HCT116 (cell line): ENCODE measurements at regions not wholly inside any gene's neighbourhood (a gene's known extent, or its start where the extent isn't known, plus 50 kb on each side); places are given as distances from the start of the nearest gene placed in this dataset.

ENCODE experiments used
- ATAC-seq: fragments of 200-7000 bp; cut with Tn5 transposase; 2 replicates; pipeline ENCODE4 v1.9.1; 2020; ENCODE audit warnings: mild to moderate bottlenecking, moderate library complexity
- BruUV-seq: library from RNA; stranded (reverse); fragments of 400-500 nt; replicated peaks from 2 replicates; lab custom pipeline; 2021; lab: Mats Ljungman, UMichigan
- CTCF ChIA-PET: fragments of 300-600 bp; sonication (Branson Sonifier 250); formaldehyde crosslinking; loops from one replicate; lab custom pipeline; 2021; ENCODE audit warnings: antibody characterized with exemption; lab: Charles Lee
- POLR2A ChIA-PET: fragments of 300-600, 350-600 bp; sonication (Branson Sonifier 250); formaldehyde crosslinking; loops from one replicate; lab custom pipeline; 2021; ENCODE audit warnings: antibody characterized with exemption; lab: Charles Lee
- RAD21 ChIA-PET, 2 experiments: fragments of 300-600 bp; sonication (Branson Sonifier 250); formaldehyde crosslinking; loops; one replicate each; lab custom pipeline; 2023; ENCODE audit warnings: low total read pairs in 2 of 2; ENCODE audit not compliant: uncharacterized antibody in 2 of 2, unreplicated experiment in 2 of 2, low non-redundant PET in 1 of 2; lab: Charles Lee
- DNase-seq: peaks from one replicate; pipeline ENCODE4 v3.0.0-alpha.2; 2010; ENCODE audit warnings: low read depth, low spot score
- H2AFZ ChIP-seq: fragments of 200-600 bp; shearing (Covaris generic), sonication (generic); 2 replicates; pipeline ENCODE4 v1.6.1; 2017; ENCODE audit warnings: low read depth, mixed run types, mixed read lengths, antibody characterized with exemption, low read length; ENCODE audit not compliant: poor library complexity, severe bottlenecking
- H3K27ac ChIP-seq: 2 replicates; pipeline ENCODE4 v1.5.1; 2012; ENCODE audit warnings: low read depth, low read length
- H3K27me3 ChIP-seq: fragments of 200-600 bp; sonication (generic); 2 replicates; pipeline ENCODE4 v1.6.1; 2016; ENCODE audit warnings: mixed run types, low read length, mixed read lengths; ENCODE audit not compliant: insufficient read depth
- H3K36me3 ChIP-seq, 2 experiments: fragments of 200-500 bp in 1 of 2; fragments of 200-600 bp in 1 of 2; sonication (Bioruptor generic) in 1 of 2; sonication (generic) in 1 of 2; 2 replicates each; pipeline versions ENCODE4 v1.5.1 to v1.6.1; 2014 to 2016; ENCODE audit warnings: low read length in 2 of 2, inconsistent platforms in 1 of 2, mixed read lengths in 1 of 2, mixed run types in 1 of 2; ENCODE audit not compliant: insufficient read depth in 2 of 2, control insufficient read depth in 1 of 2
- H3K4me1 ChIP-seq, 2 experiments: fragments of 200-600 bp in 1 of 2; sonication (generic) in 1 of 2; 2 replicates each; pipeline versions ENCODE4 v1.5.1 to v1.6.1; 2012 to 2017; ENCODE audit warnings: low read length in 2 of 2, inconsistent platforms in 1 of 2, mild to moderate bottlenecking in 1 of 2, mixed read lengths in 1 of 2, mixed run types in 1 of 2, moderate library complexity in 1 of 2; ENCODE audit not compliant: insufficient read depth in 2 of 2, control insufficient read depth in 1 of 2
- H3K4me2 ChIP-seq: fragments of 200-600 bp; sonication (generic); 2 replicates; pipeline ENCODE4 v1.6.1; 2017; ENCODE audit warnings: mixed run types, low read length, mixed read lengths
- H3K4me3 ChIP-seq, 2 experiments: fragments of 200-600 bp in 1 of 2; sonication (generic) in 1 of 2; replicated peaks in 1 of 2; 2 replicates each; pipeline ENCODE4 v1.5.1; 2011 to 2016; ENCODE audit warnings: low read length in 2 of 2, control low read depth in 1 of 2, low read depth in 1 of 2, mild to moderate bottlenecking in 1 of 2, mixed read lengths in 1 of 2, mixed run types in 1 of 2
- H3K79me2 ChIP-seq: fragments of 200-600 bp; sonication (generic); 2 replicates; pipeline ENCODE4 v1.6.1; 2017; ENCODE audit warnings: mild to moderate bottlenecking, mixed run types, low read length, moderate library complexity, mixed read lengths; ENCODE audit not compliant: insufficient read depth
- H3K9ac ChIP-seq: fragments of 200-600 bp; sonication (generic); 2 replicates; pipeline ENCODE4 v1.6.1; 2016; ENCODE audit warnings: low read length, mixed read lengths
- H3K9me2 ChIP-seq: fragments of 200-600 bp; sonication (generic), shearing (Covaris generic); 2 replicates; pipeline ENCODE4 v1.6.1; 2017; ENCODE audit warnings: mixed run types, mild to moderate bottlenecking, moderate library complexity; ENCODE audit not compliant: insufficient read depth
- H3K9me3 ChIP-seq, 2 experiments: fragments of 200-500 bp in 1 of 2; fragments of 200-600 bp in 1 of 2; sonication (Bioruptor generic) in 1 of 2; sonication (generic) in 1 of 2; 2 replicates each; pipeline ENCODE4 v1.6.1; 2014 to 2017; ENCODE audit warnings: low read length in 2 of 2, mixed read lengths in 2 of 2, inconsistent platforms in 1 of 2, low read depth in 1 of 2, mild to moderate bottlenecking in 1 of 2, mixed run types in 1 of 2, moderate library complexity in 1 of 2; ENCODE audit not compliant: control insufficient read depth in 1 of 2, insufficient read depth in 1 of 2
- H4K20me1 ChIP-seq: fragments of 200-600 bp; sonication (generic), shearing (Covaris generic); 2 replicates; pipeline ENCODE4 v1.6.1; 2017; ENCODE audit warnings: mixed run types, mild to moderate bottlenecking, moderate library complexity; ENCODE audit not compliant: insufficient read depth
- CBX3 ChIP-seq: IDR thresholded peaks from 2 replicates; pipeline ENCODE4 v1.6.1; 2012; ENCODE audit warnings: low read depth
- EGR1 ChIP-seq: IDR thresholded peaks from 2 replicates; pipeline ENCODE4 v1.6.1; 2012; ENCODE audit warnings: low read depth
- ELF1 ChIP-seq: IDR thresholded peaks from 2 replicates; pipeline ENCODE4 v1.6.1; 2012; ENCODE audit warnings: low read depth, borderline replicate concordance
- EZH2 ChIP-seq: fragments of 200-600 bp; sonication (generic); IDR thresholded peaks from 2 replicates; pipeline ENCODE4 v1.6.1; 2017; ENCODE audit warnings: antibody characterized with exemption, mixed run types
- POLR2AphosphoS5 ChIP-seq: IDR thresholded peaks from 2 replicates; pipeline ENCODE4 v1.6.1; 2011; ENCODE audit warnings: mild to moderate bottlenecking, low read depth, low read length, moderate library complexity
- intact Hi-C: fragments of 100-400 bp; cut with micrococcal nuclease; formaldehyde crosslinking; loops from 2 replicates; pipeline ENCODE4 v1.10.0; 2022
- TF ChIP-seq, protein P1 (sequence below), 3 experiments: fragments of 200-600 bp in 1 of 3; sonication (generic) in 1 of 3; IDR thresholded peaks in 2 of 3; conservative IDR thresholded peaks in 1 of 3; 2 replicates each; pipeline ENCODE4 v1.5.1; 2012 to 2017; ENCODE audit warnings: low read depth in 2 of 3, low read length in 2 of 3, antibody characterized with exemption in 1 of 3, borderline replicate concordance in 1 of 3, control low read depth in 1 of 3, mild to moderate bottlenecking in 1 of 3, mixed read lengths in 1 of 3, mixed run types in 1 of 3, moderate library complexity in 1 of 3; ENCODE audit not compliant: insufficient read depth in 1 of 3
- TF ChIP-seq, protein P2 (sequence below): IDR thresholded peaks from 2 replicates; pipeline ENCODE4 v1.6.1; 2012; ENCODE audit warnings: low read depth
- TF ChIP-seq, protein P3 (sequence below): IDR thresholded peaks from 2 replicates; pipeline ENCODE4 v1.6.1; 2011; ENCODE audit warnings: mild to moderate bottlenecking, low read length, moderate library complexity; ENCODE audit not compliant: insufficient replicate concordance; ENCODE audit errors: extremely low read depth

DNA sequence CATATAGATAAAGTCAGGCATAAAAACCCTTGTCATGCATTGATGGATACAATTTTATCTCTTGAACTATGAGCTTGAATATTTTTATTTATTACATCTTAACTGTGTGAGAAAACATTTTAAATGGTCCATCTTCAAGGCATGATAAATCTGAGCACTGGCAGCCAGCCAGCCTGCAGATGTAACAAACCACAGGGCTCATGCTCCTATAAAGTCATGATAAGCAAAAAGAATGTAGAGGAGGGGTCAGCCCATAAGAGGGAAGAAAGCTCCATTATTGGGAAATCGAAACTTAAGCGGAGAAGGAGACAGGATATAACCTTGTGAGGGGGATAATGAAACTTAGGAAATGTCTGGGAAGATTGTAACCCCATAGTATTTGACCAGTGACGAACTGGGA is 839.0 kb downstream of the LRRIQ3 start:
- ChIA-PET RAD21 (no interaction called here), CTCF (no interaction called here), POLR2A (no interaction called here)
- Histone ChIP-seq H3K79me2 (no peaks in the 10 kb centered on the region), H2AFZ (no peak overlapping the region), H3K9me2 (no peaks in the 10 kb centered on the region), H3K9ac (no peak overlapping the region), H3K4me3 (no peak overlapping the region), H3K36me3 (no peaks in the 10 kb centered on the region), H3K27me3 (no peaks in the 10 kb centered on the region), H3K9me3 (peaks cover 0 to 7% of the 10 kb centered on the region in 2 experiments; a peak in 2 of 4 replicates), H4K20me1 (no peaks in the 10 kb centered on the region), H3K27ac (no peak overlapping the region)
- intact Hi-C loops: no loop called here
- DNase-seq: no peak
- ATAC-seq: no peak
- TF ChIP-seq, protein P1, sequence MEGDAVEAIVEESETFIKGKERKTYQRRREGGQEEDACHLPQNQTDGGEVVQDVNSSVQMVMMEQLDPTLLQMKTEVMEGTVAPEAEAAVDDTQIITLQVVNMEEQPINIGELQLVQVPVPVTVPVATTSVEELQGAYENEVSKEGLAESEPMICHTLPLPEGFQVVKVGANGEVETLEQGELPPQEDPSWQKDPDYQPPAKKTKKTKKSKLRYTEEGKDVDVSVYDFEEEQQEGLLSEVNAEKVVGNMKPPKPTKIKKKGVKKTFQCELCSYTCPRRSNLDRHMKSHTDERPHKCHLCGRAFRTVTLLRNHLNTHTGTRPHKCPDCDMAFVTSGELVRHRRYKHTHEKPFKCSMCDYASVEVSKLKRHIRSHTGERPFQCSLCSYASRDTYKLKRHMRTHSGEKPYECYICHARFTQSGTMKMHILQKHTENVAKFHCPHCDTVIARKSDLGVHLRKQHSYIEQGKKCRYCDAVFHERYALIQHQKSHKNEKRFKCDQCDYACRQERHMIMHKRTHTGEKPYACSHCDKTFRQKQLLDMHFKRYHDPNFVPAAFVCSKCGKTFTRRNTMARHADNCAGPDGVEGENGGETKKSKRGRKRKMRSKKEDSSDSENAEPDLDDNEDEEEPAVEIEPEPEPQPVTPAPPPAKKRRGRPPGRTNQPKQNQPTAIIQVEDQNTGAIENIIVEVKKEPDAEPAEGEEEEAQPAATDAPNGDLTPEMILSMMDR (IDR thresholded peaks at IDR 0.05 in 2 of 3, conservative IDR thresholded peaks at IDR 0.05 in 1 of 3; ENCODE audit: borderline replicate concordance in 1 of 3, insufficient read depth in 1 of 3, low read depth in 2 of 3, low read length in 2 of 3): no peak
- TF ChIP-seq POLR2AphosphoS5 (no peak), ELF1 (no peak), EGR1 (no peak), EZH2 (no peak), CBX3 (no peak)
- TF ChIP-seq, protein P2, sequence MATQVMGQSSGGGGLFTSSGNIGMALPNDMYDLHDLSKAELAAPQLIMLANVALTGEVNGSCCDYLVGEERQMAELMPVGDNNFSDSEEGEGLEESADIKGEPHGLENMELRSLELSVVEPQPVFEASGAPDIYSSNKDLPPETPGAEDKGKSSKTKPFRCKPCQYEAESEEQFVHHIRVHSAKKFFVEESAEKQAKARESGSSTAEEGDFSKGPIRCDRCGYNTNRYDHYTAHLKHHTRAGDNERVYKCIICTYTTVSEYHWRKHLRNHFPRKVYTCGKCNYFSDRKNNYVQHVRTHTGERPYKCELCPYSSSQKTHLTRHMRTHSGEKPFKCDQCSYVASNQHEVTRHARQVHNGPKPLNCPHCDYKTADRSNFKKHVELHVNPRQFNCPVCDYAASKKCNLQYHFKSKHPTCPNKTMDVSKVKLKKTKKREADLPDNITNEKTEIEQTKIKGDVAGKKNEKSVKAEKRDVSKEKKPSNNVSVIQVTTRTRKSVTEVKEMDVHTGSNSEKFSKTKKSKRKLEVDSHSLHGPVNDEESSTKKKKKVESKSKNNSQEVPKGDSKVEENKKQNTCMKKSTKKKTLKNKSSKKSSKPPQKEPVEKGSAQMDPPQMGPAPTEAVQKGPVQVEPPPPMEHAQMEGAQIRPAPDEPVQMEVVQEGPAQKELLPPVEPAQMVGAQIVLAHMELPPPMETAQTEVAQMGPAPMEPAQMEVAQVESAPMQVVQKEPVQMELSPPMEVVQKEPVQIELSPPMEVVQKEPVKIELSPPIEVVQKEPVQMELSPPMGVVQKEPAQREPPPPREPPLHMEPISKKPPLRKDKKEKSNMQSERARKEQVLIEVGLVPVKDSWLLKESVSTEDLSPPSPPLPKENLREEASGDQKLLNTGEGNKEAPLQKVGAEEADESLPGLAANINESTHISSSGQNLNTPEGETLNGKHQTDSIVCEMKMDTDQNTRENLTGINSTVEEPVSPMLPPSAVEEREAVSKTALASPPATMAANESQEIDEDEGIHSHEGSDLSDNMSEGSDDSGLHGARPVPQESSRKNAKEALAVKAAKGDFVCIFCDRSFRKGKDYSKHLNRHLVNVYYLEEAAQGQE: no peak
- TF ChIP-seq, protein P3, sequence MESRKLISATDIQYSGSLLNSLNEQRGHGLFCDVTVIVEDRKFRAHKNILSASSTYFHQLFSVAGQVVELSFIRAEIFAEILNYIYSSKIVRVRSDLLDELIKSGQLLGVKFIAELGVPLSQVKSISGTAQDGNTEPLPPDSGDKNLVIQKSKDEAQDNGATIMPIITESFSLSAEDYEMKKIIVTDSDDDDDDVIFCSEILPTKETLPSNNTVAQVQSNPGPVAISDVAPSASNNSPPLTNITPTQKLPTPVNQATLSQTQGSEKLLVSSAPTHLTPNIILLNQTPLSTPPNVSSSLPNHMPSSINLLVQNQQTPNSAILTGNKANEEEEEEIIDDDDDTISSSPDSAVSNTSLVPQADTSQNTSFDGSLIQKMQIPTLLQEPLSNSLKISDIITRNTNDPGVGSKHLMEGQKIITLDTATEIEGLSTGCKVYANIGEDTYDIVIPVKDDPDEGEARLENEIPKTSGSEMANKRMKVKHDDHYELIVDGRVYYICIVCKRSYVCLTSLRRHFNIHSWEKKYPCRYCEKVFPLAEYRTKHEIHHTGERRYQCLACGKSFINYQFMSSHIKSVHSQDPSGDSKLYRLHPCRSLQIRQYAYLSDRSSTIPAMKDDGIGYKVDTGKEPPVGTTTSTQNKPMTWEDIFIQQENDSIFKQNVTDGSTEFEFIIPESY: no peak
- TF ChIP-seq, all 23 proteins: peak for 0
- no peaks in the 10 kb centered on the region for H3K4me1 ChIP-seq
- no peak overlapping the region for H3K4me2 ChIP-seq
- no TSS peak for BruUV-seq
